A549 (cell line): ENCODE measurements at regions not wholly inside any gene's neighbourhood (a gene's known extent, or its start where the extent isn't known, plus 50 kb on each side); places are given as distances from the start of the nearest gene placed in this dataset.

ENCODE experiments used
- ATAC-seq, 2 experiments: fragments of 200-7000 bp in 1 of 2; fragments of >200 bp in 1 of 2; cut with Nextera tagmentation in 1 of 2; cut with Tn5 transposase in 1 of 2; 3 replicates each; pipeline versions ENCODE4 v1.8.0 to v1.9.1; 2018 to 2020; ENCODE audit warnings: mild to moderate bottlenecking in 1 of 2, moderate library complexity in 1 of 2
- CTCF ChIA-PET: fragments of 300-600 bp; sonication (Branson Sonifier 250); formaldehyde crosslinking; extraction: SDS; loops from one replicate; lab custom pipeline; 2021; ENCODE audit warnings: antibody characterized with exemption, inconsistent platforms; lab: Yijun Ruan, JAX
- POLR2A ChIA-PET: fragments of 350-600 bp; formaldehyde crosslinking; extraction: SDS; loops from one replicate; lab custom pipeline; 2021; ENCODE audit warnings: antibody characterized with exemption, inconsistent platforms; lab: Yijun Ruan, JAX
- DNase-seq, 2 experiments: peaks; one replicate each; pipeline versions ENCODE4 v3.0.0 to v3.0.0-alpha.2; 2011 to 2016; ENCODE audit warnings: low read depth in 1 of 2, low spot score in 1 of 2
- FAIRE-seq: peaks from 2 replicates; lab custom pipeline; 2011; peaks lifted over from hg19 to GRCh38; lab: Jason Lieb, UNC
- H3K27ac ChIP-seq, 2 experiments: fragments of >200 bp; sonication (Bioruptor Twin); formaldehyde crosslinking; 3 replicates each; pipeline ENCODE4 v1.5.1; 2016 to 2017
- H3K4me1 ChIP-seq: fragments of >200 bp; sonication (Bioruptor Twin); formaldehyde crosslinking; 3 replicates; pipeline ENCODE4 v1.6.1; 2016
- H3K4me2 ChIP-seq: fragments of >200 bp; sonication (Bioruptor Twin); formaldehyde crosslinking; 3 replicates; pipeline ENCODE4 v1.6.1; 2016
- H3K4me3 ChIP-seq: fragments of >200 bp; sonication (Bioruptor Twin); formaldehyde crosslinking; 3 replicates; pipeline ENCODE4 v1.5.1; 2016
- H3K9me3 ChIP-seq: fragments of >200 bp; sonication (Bioruptor Twin); formaldehyde crosslinking; 3 replicates; pipeline ENCODE4 v1.6.1; 2016
- BHLHE40 ChIP-seq: IDR thresholded peaks from 2 replicates; pipeline ENCODE4 v1.6.1; 2012; ENCODE audit warnings: low read depth, low read length, inconsistent platforms
- CBX8 ChIP-seq: fragments of 200-600 bp; sonication (generic); IDR thresholded peaks from 2 replicates; pipeline ENCODE4 v1.6.1; 2016
- CHD2 ChIP-seq: fragments of 150-350 bp; IDR thresholded peaks from 2 replicates; pipeline ENCODE4 v1.6.1; 2014; ENCODE audit warnings: low read length; ENCODE audit not compliant: partially characterized antibody
- EHF ChIP-seq: fragments of 250-450 bp; sonication (Bioruptor Pico); IDR thresholded peaks from 2 replicates; pipeline ENCODE4 v1.5.0; 2020; ENCODE audit warnings: mild to moderate bottlenecking
- EP300 ChIP-seq, 2 experiments: fragments of >200 bp; sonication (Bioruptor Twin); formaldehyde crosslinking; IDR thresholded peaks; 2 replicates in 1 of 2; 3 replicates in 1 of 2; pipeline ENCODE4 v1.6.1; 2016 to 2017
- HDAC2 ChIP-seq: fragments of 200-600 bp; sonication (generic); IDR thresholded peaks from 2 replicates; pipeline ENCODE4 v1.6.1; 2016
- HEYL ChIP-seq: fragments of 250-450 bp; sonication (Bioruptor Pico); IDR thresholded peaks from 2 replicates; pipeline ENCODE4 v1.8.0; 2021; ENCODE audit warnings: mild to moderate bottlenecking, moderate library complexity
- HOXA7 ChIP-seq: fragments of 250-450 bp; sonication (Bioruptor Pico); IDR thresholded peaks from 2 replicates; pipeline ENCODE4 v1.5.0; 2020; ENCODE audit warnings: mild to moderate bottlenecking, moderate library complexity
- HOXB5 ChIP-seq: fragments of 250-450 bp; sonication (Bioruptor Pico); IDR thresholded peaks from 2 replicates; pipeline ENCODE4 v1.5.0; 2020; ENCODE audit warnings: mild to moderate bottlenecking, moderate library complexity
- JUN ChIP-seq, 2 experiments: fragments of >200 bp; sonication (Bioruptor Twin); formaldehyde crosslinking; IDR thresholded peaks; 2 replicates in 1 of 2; 3 replicates in 1 of 2; pipeline ENCODE4 v1.6.1; 2016 to 2017
- KDM1A ChIP-seq: fragments of 200-600 bp; sonication (generic); IDR thresholded peaks from 2 replicates; pipeline ENCODE4 v1.6.1; 2016; ENCODE audit warnings: low read depth, mild to moderate bottlenecking
- KDM5A ChIP-seq: fragments of 200-600 bp; sonication (generic); IDR thresholded peaks from 2 replicates; pipeline ENCODE4 v1.6.1; 2016; ENCODE audit warnings: antibody characterized with exemption, mild to moderate bottlenecking
- MAFK ChIP-seq: fragments of 450-650 bp; IDR thresholded peaks from 2 replicates; pipeline ENCODE4 v1.6.1; 2014; ENCODE audit not compliant: partially characterized antibody
- NFE2L2 ChIP-seq: fragments of 150-350 bp; conservative IDR thresholded peaks from 2 replicates; pipeline ENCODE4 v1.6.1; 2014; ENCODE audit warnings: low read length
- NR3C1 ChIP-seq: fragments of >200 bp; sonication (Bioruptor Twin); formaldehyde crosslinking; IDR thresholded peaks from 3 replicates; pipeline ENCODE4 v1.6.1; 2017
- PHF8 ChIP-seq: fragments of 200-600 bp; sonication (generic); IDR thresholded peaks from 2 replicates; pipeline ENCODE4 v1.6.1; 2016; ENCODE audit warnings: low read depth, mild to moderate bottlenecking, antibody characterized with exemption, moderate library complexity, borderline replicate concordance
- RNF2 ChIP-seq: fragments of 200-600 bp; sonication (generic); IDR thresholded peaks from 2 replicates; pipeline ENCODE4 v1.6.1; 2016; ENCODE audit warnings: low read depth, mild to moderate bottlenecking, antibody characterized with exemption, moderate library complexity, borderline replicate concordance
- SMC3 ChIP-seq: fragments of >200 bp; sonication (Bioruptor Twin); formaldehyde crosslinking; IDR thresholded peaks from 3 replicates; pipeline ENCODE4 v1.6.1; 2018; ENCODE audit warnings: inconsistent platforms
- SREBF2 ChIP-seq: fragments of 450-650 bp; IDR thresholded peaks from 2 replicates; pipeline ENCODE4 v1.6.1; 2014; ENCODE audit warnings: mild to moderate bottlenecking, moderate library complexity
- TP53 ChIP-seq: fragments of 250-450 bp; sonication (Bioruptor Pico); IDR thresholded peaks from 2 replicates; pipeline ENCODE4 v1.5.0; 2021; ENCODE audit warnings: mild to moderate bottlenecking, moderate library complexity
- ZNF302 ChIP-seq: fragments of 250-450 bp; sonication (Bioruptor Pico); IDR thresholded peaks from 2 replicates; pipeline ENCODE4 v1.9.0; 2021; ENCODE audit warnings: inconsistent platforms, mild to moderate bottlenecking, moderate library complexity
- WGBS: methylation state at CpG from one replicate; pipeline ENCODE4 v1.1.6; 2017; ENCODE audit errors: missing lambda C conversion rate; 5-methylcytosine and 5-hydroxymethylcytosine counted together
- TF ChIP-seq, protein P1 (sequence below): fragments of 450-650 bp; IDR thresholded peaks from 2 replicates; pipeline ENCODE4 v1.6.1; 2014; ENCODE audit warnings: antibody characterized with exemption
- TF ChIP-seq, protein P2 (sequence below): fragments of 250-450 bp; sonication (Bioruptor Pico); IDR thresholded peaks from 2 replicates; pipeline ENCODE4 v1.5.0; 2021; ENCODE audit warnings: mild to moderate bottlenecking, moderate library complexity, borderline replicate concordance
- TF ChIP-seq, protein P3 (sequence below): fragments of 250-450 bp; sonication (Bioruptor Pico); IDR thresholded peaks from 2 replicates; pipeline ENCODE4 v1.5.0; 2020; ENCODE audit warnings: low read depth, mild to moderate bottlenecking, moderate library complexity
- TF ChIP-seq, protein P4 (sequence below): IDR thresholded peaks from 2 replicates; pipeline ENCODE4 v1.6.1; 2012
- TF ChIP-seq, protein P5 (sequence below): fragments of >200 bp; sonication (Bioruptor Twin); formaldehyde crosslinking; IDR thresholded peaks from 2 replicates; pipeline ENCODE4 v1.6.1; 2016

DNA sequence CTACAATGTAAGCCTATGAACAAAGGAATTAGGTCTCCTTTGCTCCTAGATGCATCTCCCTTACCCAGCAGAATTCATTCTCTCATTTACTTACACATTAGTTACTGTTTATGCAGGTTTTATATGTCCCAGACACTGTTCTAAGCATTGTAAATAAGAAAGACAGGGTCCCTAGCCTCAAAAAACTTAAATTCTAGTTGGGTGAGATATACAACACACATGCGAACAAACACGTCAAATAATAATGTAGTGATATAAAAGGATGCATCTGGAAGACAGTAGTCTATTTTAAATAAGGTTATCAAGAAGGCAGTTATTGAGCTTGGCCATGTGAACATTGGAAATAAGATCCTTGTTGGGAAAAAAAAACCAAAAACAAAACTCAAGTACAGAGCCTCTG is 479.7 kb downstream of the DNAJB9 start:
- no peaks in the 10 kb centered on the region for H3K9me3 ChIP-seq
- no peak for TF ChIP-seq CBX8
- TF ChIP-seq, protein P1, sequence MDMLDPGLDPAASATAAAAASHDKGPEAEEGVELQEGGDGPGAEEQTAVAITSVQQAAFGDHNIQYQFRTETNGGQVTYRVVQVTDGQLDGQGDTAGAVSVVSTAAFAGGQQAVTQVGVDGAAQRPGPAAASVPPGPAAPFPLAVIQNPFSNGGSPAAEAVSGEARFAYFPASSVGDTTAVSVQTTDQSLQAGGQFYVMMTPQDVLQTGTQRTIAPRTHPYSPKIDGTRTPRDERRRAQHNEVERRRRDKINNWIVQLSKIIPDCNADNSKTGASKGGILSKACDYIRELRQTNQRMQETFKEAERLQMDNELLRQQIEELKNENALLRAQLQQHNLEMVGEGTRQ = no peak
- TF ChIP-seq CHD2 = no peak
- TF ChIP-seq SREBF2 = no peak
- TF ChIP-seq HDAC2 = no peak
- no peak for TF ChIP-seq RNF2
- TF ChIP-seq PHF8 = no peak
- TF ChIP-seq JUN (IDR thresholded peaks at IDR 0.05) = no peak
- no peak for TF ChIP-seq HOXA7 (CRISPR knock-in tag)
- TF ChIP-seq, all 56 proteins: peak for 0
- Histone ChIP-seq H3K4me2 (no peak overlapping the region), H3K4me1 (no peaks in the 10 kb centered on the region), H3K27ac (no peak overlapping the region), H3K4me3 (no peak overlapping the region)
- CTCF ChIA-PET = no interaction called here
- DNase-seq (no peak), ATAC-seq (no peak), FAIRE-seq (no peak)
- 17% methylated on average over 2 of the region's 2 CpGs for WGBS
- POLR2A ChIA-PET = no interaction called here

DNA sequence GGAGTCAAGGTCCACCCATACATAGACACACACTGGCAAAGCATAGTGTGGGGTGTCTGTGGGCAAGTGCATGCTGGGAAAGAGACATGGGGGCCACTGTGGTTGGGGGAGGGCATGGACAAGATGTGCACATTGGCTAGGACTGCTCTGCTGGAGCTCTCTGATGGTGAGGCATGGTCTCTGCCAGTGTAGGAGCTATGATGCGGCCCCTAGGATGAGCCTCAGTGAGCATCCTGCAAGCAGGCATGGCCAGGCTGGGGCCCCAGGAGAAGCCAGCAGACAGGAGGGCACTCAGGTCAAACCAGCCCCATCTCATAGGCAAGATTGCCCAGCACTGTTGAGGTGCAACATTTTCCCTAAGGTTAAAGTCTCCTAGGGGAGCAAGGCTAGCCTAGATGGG is 489.4 kb downstream of the DNAJB9 start:
- H3K4me1 ChIP-seq = no peaks in the 10 kb centered on the region
- ATAC-seq = no peak
- DNase-seq = no peak
- ChIA-PET CTCF (no interaction called here), POLR2A (no interaction called here)
- FAIRE-seq = no peak
- no peak overlapping the region for H3K27ac ChIP-seq
- TF ChIP-seq PHF8 = no peak
- no peak for TF ChIP-seq KDM5A
- TF ChIP-seq EHF (CRISPR knock-in tag) = no peak
- TF ChIP-seq, protein P2, sequence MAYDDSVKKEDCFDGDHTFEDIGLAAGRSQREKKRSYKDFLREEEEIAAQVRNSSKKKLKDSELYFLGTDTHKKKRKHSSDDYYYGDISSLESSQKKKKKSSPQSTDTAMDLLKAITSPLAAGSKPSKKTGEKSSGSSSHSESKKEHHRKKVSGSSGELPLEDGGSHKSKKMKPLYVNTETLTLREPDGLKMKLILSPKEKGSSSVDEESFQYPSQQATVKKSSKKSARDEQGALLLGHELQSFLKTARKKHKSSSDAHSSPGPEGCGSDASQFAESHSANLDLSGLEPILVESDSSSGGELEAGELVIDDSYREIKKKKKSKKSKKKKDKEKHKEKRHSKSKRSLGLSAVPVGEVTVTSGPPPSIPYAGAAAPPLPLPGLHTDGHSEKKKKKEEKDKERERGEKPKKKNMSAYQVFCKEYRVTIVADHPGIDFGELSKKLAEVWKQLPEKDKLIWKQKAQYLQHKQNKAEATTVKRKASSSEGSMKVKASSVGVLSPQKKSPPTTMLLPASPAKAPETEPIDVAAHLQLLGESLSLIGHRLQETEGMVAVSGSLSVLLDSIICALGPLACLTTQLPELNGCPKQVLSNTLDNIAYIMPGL (CRISPR knock-in tag) = no peak
- H3K4me3 ChIP-seq = no peak overlapping the region
- H3K4me2 ChIP-seq = no peak overlapping the region
- 13% methylated on average over 1 of the region's 1 CpG for WGBS
- H3K9me3 ChIP-seq = no peaks in the 10 kb centered on the region

DNA sequence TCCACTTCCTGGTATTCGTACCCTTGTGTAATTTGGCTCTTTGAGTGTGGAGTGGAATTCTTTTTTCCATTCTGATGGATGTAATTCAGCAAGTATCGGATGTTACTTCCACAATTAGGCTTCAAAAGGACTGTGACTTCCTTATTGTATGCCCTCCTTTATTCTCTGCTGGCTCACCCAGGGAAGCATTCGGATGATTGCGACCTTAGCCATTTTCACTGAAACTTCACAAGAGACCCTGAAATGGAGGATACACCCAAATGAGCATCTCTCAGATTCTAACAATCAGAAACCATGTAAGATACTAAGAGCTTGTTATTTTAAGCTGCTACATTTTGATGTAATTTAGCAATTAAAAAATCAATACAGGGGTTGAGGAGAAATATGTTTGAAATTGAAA is 493.1 kb downstream of the DNAJB9 start:
- FAIRE-seq = no peak
- no peak overlapping the region for H3K4me3 ChIP-seq
- DNase-seq = no peak
- ChIA-PET CTCF (no interaction called here), POLR2A (no interaction called here)
- TF ChIP-seq, protein P3, sequence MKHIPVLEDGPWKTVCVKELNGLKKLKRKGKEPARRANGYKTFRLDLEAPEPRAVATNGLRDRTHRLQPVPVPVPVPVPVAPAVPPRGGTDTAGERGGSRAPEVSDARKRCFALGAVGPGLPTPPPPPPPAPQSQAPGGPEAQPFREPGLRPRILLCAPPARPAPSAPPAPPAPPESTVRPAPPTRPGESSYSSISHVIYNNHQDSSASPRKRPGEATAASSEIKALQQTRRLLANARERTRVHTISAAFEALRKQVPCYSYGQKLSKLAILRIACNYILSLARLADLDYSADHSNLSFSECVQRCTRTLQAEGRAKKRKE (CRISPR knock-in tag) = no peak
- no peak for TF ChIP-seq HOXB5 (CRISPR knock-in tag)
- TF ChIP-seq NR3C1 = no peak
- TF ChIP-seq HEYL (CRISPR knock-in tag) = no peak
- no peak for TF ChIP-seq EP300 (IDR thresholded peaks at IDR 0.05)
- TF ChIP-seq BHLHE40 = no peak
- no peak for TF ChIP-seq ZNF302 (CRISPR knock-in tag)
- no peak for TF ChIP-seq JUN (IDR thresholded peaks at IDR 0.05)
- no peak for TF ChIP-seq KDM1A
- TF ChIP-seq KDM5A = no peak
- no peak for TF ChIP-seq TP53 (CRISPR knock-in tag)
- no peak for TF ChIP-seq SMC3
- TF ChIP-seq, protein P4, sequence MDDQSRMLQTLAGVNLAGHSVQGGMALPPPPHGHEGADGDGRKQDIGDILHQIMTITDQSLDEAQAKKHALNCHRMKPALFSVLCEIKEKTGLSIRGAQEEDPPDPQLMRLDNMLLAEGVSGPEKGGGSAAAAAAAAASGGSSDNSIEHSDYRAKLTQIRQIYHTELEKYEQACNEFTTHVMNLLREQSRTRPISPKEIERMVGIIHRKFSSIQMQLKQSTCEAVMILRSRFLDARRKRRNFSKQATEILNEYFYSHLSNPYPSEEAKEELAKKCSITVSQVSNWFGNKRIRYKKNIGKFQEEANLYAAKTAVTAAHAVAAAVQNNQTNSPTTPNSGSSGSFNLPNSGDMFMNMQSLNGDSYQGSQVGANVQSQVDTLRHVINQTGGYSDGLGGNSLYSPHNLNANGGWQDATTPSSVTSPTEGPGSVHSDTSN = no peak
- TF ChIP-seq, protein P5, sequence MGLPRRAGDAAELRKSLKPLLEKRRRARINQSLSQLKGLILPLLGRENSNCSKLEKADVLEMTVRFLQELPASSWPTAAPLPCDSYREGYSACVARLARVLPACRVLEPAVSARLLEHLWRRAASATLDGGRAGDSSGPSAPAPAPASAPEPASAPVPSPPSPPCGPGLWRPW = no peak
- TF ChIP-seq MAFK = no peak
- TF ChIP-seq NFE2L2 = no peak
- no peaks in the 10 kb centered on the region for H3K4me1 ChIP-seq
- no peak overlapping the region for H3K27ac ChIP-seq
- H3K9me3 ChIP-seq = no peaks in the 10 kb centered on the region
- no peak overlapping the region for H3K4me2 ChIP-seq
- 21% methylated on average over 4 of the region's 4 CpGs for WGBS
- no peak for ATAC-seq
